NCI-H146 treated with DMSO at 0.1 percent for 48 hours (cell line): ENCODE measurements at regions not wholly inside any gene's neighbourhood (a gene's known extent, or its start where the extent isn't known, plus 50 kb on each side); places are given as distances from the start of the nearest gene placed in this dataset.
"Not testable (repeated sequence)": the region's sequence is repeated elsewhere in the genome, so short reads cannot be mapped to it uniquely, and the experiment has no call there.

Experiments used
- DNase-seq: peaks from one replicate; lab custom pipeline; 2025; ENCODE audit not compliant: unreplicated experiment; lab: John Stamatoyannopoulos, UW

DNA sequence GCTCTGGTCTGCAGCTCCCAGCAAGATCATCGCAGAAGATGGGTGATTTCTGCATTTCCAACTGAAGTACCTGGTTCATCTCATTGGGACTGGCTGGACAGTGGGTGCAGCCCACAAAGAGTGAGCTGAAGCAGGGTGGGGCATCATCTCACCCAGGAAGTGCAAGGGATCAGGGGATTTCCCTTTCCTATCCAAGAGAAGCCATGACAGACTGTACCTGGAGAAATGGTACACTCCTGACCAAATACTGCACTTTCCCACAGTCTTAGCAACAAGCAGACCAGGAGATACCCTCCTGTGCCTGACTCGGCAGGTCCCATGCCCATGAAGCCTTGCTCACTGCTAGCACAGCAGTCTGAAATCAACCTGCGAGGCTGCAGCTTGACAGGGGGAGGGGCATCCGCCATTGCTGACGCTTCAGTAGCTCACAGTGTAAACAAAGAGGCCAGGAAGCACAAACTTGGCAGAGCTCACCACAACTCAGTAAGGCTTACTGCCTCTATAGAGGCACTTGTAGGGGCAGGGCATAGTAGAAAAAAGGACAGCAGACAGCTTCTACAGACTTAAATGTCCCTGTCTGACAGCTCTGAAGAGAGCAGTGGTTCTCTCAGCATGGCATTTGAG is 60.5 kb downstream of the AREG start:
- not testable (repeated sequence) for DNase-seq

DNA sequence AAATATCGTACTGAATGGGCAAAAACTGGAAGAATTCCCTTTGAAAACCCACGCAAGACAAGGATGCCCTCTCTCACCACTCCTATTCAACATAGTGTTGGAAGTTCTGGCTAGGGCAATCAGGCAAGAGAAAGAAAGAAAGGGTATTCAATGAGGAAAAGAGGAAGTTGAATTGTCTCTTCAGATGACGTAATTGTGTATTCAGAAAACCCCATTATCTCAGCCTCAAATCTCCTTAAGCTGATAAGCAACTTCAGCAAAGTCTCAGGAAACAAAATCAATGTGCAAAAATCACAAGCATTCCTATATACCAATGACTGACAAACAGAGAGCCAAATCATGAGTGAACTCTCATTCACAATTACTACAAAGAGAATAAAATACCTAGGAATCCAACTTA is 64.4 kb downstream of the AREG start:
- not testable (repeated sequence) for DNase-seq

DNA sequence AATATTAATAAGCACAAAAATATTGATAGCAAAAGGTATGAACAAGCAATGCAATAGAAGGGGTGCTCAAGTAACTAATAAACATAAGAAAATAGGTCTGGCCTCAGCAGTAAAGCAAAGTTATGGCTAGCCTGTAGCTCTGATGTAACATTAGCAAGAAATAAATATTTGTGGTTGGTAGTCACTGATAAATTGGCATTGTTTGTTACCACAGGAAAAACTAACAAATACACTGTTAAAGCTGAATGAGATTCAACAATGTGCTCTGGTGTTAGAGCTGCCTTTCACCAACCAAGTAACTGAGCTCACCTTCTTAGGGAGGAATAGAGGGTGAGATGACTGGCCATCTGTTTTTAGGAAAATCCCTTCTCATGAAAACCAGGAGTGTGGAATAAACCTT is 71.4 kb downstream of the AREG start:
- DNase-seq: no peak

DNA sequence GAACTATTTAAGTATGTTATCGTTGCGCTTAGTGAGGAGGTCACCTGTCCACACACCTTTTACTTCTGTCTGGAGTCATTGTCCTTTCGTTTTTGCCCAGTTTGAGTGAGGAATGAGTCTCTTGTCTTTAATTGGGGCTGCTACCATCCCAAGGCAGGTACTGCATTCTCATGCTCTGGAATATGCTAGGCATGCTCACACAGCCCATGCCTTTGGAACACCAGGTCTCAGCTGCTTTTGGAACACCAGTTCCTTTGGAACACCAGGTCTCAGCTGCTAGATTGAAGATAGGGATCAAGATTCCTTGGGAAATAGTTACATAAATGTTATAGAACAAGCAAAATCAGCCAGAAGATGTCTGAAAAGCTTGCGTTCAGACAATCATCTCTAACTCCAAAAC is 73.1 kb downstream of the AREG start:
- DNase-seq: no peak

DNA sequence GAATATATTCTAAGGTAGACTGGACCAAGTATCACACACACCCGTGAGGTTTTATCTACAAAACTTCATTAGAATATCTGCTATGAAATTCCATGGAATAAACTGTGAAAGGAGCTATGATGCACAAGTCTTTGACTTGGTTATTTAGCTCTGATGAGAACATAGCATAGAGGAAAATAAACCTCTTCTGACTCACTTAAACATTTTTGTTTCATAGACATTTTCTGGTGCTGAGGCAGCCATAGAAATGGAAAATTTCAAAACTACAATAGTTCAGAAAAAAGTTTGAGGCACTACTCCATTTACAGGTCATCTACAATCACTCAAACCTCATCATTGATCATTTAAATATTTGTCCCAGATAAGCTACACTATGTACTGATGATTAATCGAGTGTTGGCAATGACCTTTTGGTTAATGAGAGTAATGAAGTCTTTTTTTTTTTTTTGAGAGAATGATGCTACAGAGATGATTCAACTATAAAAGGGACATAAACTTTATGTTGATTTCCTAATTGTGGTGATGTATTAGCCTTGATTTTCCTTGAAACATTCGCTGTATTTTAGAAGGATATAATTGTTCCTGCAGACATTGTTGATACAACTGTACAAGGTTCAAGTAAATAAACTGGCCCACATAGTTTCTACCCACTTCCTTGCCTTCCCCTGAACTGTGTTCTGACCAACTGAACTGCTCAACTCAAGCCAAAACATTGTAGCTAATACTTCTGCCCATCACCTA is 77.5 kb downstream of the AREG start:
- DNase-seq: no peak

DNA sequence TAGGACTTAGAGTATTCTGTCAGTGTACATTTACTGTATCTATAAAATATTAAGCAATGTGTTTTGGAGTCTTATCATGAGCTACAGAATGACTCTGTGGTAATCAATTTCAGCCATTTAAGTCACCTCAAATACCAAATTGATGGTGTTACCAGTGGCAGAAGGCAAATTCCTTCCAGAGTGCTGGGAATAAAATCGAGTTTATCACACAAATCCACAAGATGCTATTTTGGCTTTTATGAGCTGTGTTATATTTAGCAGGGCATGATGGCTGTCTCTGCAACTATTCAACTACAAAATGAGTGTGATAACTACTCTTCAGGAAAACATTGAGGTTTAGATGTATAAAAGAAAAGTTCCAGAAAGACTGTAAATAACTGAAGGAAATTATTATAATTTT is 78.2 kb downstream of the AREG start:
- DNase-seq: no peak

DNA sequence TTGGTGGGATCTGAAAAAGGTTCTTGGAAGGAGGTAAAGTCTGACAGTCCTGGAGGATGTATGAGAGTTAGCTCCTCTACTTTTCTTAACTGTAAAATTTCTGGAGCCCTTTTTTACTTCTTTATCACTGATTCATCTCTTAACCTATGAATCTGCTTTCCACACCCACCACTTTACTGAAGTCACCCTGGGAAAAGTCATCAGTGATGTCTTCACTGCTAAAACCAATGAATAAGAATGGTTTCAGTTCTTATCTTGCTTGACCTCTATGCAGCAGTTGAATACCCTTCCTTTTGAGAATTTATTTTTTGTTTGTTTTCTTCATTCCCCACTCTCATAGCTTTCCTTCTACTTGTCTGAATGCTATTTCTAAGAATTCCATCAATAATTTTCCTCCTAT is 80.0 kb downstream of the AREG start:
- DNase-seq: no peak

DNA sequence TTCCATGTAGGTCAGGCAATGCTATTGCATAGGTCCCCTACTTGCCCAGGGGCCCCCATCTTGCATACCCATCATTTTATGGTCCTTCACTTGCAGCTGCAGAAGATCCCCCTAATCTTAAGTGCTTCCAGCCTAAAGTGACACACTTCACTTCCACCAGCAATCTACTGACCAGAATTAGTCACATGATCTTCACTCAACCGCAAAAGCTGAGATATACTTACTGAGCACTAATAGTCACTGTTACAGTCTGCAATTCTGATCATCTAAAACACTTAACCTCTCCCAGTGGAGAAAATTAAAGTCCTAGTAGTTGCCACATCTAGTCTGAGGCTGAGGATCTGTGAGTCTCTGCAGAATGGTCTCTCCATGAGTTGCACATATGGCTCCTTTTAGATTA is 82.1 kb downstream of the AREG start:
- DNase-seq: no peak

DNA sequence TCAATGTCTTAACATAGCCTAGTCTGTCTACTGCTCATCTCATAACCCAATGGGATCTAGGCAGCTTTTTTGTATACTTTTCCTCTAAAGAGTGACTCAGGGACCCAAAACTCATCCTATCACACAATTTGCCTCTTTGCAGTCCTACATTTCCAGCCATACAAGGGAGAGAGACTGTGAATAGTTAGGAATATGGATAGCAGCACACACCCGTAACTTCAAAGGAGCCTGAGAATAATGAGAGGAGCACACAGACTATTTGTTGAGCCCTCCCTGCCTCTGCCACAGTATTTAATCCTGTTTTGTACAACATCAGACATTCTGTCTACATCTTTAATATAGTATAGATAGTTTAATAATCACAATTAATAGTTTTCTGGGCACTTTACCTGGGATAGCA is 83.2 kb downstream of the AREG start:
- DNase-seq: no peak

DNA sequence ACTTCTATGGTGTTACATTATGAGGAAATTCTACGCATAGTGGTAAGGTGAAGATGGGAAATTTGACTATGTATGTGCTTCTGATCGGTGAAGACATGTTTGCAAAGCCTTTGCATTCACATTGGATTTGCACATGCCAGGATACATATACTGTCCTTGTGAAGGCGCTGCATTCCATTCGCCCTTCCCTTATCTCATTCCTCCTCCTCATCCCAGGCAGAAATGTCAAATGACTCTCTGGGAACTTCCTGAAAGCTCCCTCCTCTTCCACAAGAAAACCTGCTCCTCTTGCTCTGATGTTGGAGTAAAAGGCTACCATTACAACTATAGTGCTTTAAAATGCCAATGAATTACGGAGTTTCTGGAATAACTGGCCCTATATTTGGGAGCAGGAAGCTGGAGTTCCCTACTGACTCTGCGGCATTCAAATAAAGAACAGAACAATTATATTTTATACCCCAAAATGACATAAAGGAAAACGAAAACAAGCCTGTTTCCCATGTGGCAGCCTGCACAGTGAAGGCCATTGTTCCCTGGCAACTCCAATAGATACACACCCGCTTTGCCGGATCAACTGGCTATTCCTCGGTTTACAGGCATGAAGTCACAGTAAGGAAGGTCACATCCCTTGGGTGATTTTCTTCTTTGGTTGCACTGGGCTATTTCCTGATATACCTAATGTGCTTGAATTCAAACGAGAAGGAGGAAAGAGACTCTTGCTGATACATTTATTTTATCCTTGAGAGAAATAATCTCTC is 84.5 kb downstream of the AREG start:
- no peak for DNase-seq

DNA sequence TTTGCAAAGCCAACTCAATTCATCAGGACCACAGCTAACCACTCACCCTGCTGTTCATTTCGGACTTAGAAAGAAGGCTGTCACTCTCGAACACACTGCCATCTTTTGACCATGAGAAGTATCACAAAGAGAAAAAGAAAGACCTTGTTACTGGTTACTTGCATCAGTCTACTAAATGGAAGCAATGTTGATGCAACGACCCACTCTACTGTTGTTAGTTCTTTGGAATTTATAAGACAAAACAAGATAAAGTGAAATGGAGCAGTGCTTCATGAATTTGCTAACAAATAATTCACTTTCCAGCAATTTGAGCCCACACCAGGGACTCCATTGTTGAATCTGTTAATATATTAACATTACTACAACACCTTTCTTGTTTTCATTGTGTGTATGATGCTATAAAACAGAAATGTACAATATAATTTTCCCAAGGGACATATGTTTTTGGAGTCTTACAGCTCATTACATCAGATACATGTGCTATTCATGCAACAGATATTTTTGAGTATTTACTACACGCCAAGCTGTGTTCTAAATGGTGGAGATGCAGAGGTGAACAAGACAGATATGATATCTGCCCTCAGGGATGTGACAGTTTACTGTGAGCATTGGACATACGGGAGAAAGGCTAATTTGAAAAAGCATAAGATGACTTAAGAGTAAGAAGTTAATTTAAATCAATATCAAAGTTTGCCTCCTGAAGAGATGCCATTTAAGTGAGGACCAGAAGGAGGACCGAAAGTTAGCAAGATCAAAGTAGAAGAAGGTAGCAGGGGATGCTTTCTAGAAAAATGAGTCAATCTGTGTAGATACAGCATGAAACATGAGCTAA is 87.2 kb downstream of the AREG start:
- peak; percentile 2 for DNase-seq

DNA sequence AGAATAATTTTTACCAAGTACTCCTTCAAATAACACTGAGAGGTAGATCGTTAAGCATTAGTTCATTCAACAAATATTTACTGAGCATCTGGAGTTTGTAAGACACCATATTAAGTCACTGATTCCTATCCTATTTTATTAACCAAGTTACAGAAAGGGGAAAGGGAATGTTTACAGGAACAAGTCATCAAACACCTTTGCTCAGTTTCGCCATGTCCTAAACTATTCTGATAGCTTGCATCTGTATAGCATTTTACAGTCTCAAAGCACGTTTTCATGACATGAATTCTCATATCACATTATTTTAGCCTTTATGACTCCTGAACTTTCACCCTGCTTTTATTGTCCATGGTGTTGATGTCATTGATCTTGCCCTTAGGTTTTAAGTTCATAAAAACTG is 89.2 kb downstream of the AREG start:
- DNase-seq: no peak

DNA sequence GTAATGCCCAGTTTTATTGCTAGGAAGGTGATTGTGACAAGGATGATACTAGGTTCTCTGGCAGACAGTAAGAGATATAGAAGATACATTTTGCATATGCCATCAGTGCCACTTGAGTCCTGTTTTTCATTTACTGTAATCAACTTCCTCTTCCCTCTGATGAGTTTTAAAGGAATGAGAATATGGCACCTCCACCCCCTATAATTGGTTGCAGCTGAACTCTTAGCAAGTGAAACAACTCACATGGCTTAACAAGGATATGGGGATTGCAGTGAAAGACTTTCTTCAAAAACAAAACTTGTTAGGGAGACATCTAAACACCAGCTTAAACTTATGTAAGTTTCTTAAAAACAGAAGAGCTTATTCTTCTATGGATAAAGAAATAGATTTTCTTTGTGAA is 90.0 kb downstream of the AREG start:
- DNase-seq: no peak

DNA sequence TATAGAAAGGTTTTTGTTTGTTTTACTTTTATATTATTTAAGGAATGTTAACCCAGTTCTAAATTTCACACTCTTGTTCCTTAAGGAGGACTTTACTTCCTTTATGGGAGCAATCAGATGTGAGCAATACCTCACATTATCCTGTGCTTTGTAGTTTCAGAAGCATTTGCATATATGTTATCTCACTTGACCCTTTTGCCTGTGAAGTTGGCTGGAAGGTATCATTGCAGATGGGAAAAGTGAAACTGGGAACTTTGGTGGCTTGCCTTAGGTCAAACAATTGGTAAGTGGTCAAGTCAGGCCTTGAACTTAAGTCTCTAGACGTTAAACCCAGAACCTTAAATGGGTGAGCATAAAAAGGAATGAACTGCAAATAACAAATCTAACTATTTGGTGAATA is 90.6 kb downstream of the AREG start:
- DNase-seq: no peak

DNA sequence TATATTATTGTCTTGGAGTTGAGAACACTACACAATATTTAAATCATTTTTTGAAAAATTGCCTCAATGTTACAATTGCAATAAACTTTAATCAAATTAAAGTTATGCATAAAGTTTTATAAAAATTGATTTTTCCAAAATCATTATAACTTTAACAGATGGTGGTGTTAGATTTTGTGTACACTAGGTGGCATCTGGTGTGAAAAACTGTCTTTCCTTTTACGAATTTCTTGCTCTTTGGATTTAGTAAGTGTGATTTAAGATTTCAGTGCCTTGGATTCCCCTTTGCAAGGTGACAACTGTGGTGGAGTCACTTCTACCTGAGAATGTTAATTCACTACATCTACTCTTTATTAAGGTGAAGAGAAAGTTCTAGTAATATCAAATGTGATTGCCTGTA is 91.6 kb downstream of the AREG start:
- DNase-seq: no peak

DNA sequence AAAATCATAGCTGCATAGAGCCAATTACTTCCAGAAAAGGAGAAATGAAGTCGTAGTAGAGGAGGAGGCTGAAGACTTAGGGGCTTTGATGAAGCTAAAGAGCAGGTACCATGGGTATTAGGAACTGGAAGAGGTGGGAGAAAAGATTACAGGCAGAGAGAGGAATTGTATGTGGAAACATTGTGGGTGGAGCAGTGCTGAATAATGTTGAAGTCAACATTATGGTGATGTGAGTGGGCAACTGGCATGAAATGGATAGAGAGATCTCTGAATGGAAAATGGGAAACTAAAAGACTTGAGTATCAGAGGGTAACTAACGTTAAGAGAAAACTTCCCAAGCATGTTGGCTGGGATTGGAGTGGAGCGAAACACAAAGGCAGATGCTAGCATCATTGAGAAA is 92.5 kb downstream of the AREG start:
- DNase-seq: no peak

DNA sequence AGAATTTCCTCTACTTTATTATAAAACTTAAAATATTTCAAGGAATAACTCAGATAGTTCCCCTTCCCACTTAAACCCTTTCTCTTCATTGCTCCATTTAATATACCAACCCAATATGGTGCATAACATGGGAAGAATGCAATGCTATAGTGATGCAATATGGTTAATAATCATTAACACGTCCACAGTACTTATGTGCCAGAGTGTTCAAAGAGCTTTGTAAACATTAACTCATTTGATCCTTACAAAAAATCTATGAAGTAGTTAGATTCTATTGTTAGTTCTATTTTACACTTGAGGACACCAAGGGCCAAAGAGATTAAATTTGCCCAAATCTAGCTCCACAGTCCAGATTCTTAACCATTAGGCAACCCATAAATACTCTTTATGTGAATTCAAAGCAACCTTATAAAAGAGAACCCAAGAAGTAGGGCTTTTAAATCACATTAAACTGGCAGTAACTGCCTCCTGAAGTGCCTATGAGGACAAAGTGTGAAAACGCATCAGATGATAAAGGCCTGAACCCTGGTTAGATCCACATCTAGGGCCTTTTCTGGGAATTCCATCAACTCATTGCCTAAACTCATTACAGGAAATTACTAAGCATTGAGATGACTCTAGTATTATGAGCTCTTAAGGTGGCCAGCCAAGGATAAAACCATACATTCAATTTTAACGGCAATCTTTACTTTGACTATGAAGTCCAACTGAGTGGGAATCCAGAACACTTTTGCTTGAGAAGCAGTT is 94.3 kb downstream of the AREG start:
- DNase-seq: no peak

DNA sequence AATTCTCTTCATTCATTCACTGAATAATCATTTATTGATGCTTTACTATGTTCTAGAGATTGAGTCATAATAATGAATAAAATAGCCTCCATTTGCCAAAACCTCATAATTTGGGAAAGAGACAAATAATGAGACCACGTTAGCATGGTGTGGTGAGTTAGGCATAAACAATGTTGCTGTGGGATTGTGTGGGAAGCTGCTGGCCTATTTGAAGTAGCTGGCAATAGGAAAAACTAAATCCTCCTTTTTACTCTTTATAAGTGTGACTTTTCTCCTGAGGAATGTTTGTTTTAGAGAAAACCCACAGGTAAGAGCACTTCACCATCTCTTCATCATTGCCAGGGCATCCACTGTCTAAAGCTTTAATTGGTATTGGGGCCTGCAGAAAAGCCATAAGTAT is 95.3 kb downstream of the AREG start:
- no peak for DNase-seq

DNA sequence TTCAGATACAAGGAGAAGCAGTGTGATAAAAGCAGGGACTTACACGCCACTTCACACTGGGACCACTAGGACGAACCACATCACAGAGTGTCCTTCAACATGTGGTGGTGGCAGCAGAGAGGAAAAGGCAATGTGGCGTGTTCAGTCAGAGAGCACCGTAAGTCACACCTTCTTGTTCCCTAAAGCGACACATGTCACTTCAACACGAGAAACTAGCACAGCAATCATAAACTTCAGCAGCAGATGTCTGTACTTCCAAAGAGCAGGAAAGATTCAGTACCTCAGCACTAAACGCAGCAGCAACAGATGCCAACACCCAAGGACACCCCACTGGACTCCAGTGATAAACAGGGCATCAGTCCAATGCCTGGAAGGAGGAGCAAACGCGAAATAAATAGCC is 96.7 kb downstream of the AREG start:
- no peak for DNase-seq

DNA sequence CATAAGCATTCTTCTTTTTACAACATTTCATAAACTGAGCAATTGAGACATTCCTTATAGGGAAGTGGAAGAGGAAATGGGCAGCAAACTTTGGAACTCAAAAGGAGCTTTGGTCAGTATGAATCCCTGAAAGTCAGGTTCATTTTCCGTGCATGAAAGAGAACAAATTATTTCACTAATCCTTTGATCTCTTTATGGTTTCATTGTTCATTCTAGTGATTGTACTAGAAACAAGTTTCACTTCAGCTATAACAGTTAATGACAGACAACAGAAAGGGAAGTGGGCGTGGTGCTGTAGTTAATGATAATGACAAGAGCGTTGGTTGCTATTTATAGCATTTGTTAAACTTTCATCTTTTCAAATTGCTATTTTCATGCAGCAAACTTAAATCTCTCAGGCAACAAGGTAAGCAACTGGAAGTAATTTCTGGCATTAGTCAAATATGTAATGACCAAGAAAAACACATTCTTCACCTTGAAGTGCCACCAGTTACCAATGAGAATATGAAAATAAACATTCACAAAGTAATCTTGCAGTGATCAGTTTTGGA is 98.4 kb downstream of the AREG start:
- no peak for DNase-seq
